SKM-1 (cell line): ENCODE measurements at regions not wholly inside any gene's neighbourhood (a gene's known extent, or its start where the extent isn't known, plus 50 kb on each side); places are given as distances from the start of the nearest gene placed in this dataset.

Source experiments
- DNase-seq: peaks from one replicate; lab custom pipeline; 2025; ENCODE audit not compliant: unreplicated experiment; lab: John Stamatoyannopoulos, UW

DNA sequence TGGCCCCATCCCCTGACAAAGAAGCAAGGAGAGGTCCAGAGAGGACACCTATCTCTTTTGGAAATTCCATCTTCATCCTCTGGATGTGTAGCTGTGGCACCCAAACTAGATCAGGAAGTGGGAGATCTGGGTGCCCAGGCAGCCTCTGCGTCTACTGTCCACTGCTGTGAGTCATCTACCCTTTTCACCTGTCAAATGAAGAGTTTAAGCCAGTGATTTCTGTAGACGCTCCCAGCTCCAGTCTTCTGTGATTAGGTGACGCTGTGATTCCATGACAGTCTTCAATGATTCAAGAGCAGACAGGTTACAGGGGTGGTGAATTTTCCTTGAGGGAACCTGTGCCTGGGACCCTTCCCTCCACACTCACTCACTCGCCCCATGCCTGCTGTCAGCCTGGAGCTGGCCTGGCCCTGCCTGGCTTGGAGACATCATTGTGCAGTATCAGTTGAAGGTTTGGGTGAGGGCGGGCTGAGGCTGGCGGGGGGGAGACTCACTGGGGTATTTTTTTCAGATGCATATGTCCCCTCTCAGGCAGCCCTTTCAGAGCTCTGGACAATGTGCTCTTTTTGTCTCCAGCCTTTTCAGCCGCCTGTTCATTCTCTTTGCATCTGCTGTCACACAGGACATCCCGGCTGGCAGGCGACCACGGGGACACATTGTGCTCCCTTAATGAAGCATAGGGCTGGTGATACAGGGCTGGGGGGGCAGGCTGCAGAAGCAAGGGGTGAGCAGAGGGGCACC is 56.8 kb upstream of the PARP11 start:
- DNase-seq: no peak

DNA sequence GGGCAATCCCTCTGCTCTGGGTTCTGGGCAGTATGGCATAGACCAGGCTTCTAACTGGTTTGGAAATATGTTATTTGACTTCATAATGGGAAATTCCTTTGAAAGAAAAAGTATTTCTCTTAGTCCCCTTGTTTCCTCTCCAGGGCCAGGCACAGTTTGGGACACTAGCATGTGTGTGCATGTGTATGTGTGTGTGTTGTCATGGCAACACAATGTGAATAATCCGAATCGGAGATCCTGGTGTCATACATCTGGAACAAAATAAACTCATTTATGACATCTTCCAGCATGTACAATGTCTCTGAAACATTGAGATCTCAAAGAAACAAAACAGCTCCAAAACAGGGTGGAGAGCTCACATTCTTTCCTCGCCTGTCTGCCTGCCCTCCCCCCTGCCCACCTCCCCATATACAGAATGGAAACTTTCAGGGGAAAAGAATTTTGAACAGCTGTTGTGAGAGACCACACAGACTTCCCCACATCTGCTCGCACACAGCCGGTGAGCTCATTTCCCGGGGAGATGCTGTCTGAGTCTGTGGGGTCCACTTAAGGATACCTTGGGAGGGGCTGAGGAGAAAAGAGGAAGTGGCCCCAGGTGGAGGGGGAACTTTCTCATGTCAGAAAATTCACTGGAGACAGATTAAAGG is 55.5 kb upstream of the PARP11 start:
- DNase-seq: no peak

GRCh38 chr12:3925621-3926020 is 52.4 kb upstream of the PARP11 start:
- DNase-seq: no peak

DNA sequence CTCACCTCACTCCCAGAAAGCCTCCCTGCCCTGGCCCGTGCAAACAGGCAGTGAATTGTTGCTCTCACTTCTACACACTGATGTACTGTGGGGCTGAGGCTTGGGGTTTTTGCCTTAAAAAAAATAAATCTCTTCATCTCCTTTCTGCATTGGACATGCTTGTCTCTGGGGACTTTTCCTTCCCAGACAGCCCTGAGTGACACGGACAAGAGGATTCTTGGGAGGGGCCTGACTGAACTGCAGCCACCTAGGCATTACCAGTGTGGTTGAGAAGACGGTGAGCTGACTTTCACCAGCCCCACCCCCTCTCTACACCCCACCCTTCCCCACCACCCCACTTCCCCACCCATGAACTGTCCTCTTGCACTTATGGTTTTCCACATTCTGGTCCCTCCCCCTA is 51.6 kb upstream of the PARP11 start:
- DNase-seq: no peak

DNA sequence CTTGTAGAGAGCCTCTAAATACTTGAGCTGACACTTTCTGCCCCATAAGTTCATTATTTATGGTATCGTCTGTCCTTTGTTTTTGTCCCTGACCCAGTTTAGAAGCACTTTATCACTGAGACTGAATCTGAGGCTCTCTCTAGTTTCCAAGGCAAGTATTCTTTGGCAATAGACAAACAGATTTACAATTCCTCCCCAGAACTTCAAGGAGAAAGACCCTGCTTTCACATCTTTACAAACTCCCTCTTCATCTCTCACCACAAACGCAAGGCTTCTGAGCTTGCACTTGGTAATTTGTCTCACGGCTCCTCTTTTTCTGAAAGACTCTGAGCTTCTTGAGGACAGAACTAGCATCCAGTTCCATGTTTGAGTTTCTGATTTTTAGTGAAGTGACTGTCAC is 49.8 kb upstream of the PARP11 start:
- DNase-seq: no peak
